Thyroid gland (tissue), 4 donors: ENCODE measurements at regions not wholly inside any gene's neighbourhood (a gene's known extent, or its start where the extent isn't known, plus 50 kb on each side); places are given as distances from the start of the nearest gene placed in this dataset.

Experiments
- DNase-seq, 2 donors: peaks; one replicate each; pipeline ENCODE4 v3.0.0-alpha.2; 2019
- H3K27ac ChIP-seq, 3 donors: fragments of 200-600 bp; sonication (generic); 1 replicate in 2 of 3; 2 replicates in 1 of 3; pipeline ENCODE4 v1.5.1; 2016 to 2019; ENCODE audit warnings: mild to moderate bottlenecking in 1 of 3, moderate library complexity in 1 of 3
- H3K27me3 ChIP-seq: fragments of 200-600 bp; sonication (generic); one replicate; pipeline ENCODE4 v1.5.1; 2019
- H3K36me3 ChIP-seq, 2 donors: fragments of 200-600 bp; sonication (generic); one replicate each; pipeline ENCODE4 v1.5.1; 2016 to 2019
- H3K4me1 ChIP-seq, 2 donors: fragments of 200-600 bp; sonication (generic); one replicate each; pipeline ENCODE4 v1.5.1; 2017 to 2019
- H3K4me3 ChIP-seq, 3 donors: fragments of 200-600 bp; sonication (generic); replicated peaks in 1 of 3; 1 replicate in 2 of 3; 2 replicates in 1 of 3; pipeline ENCODE4 v1.5.1; 2016; ENCODE audit warnings: mild to moderate bottlenecking in 1 of 3
- H3K9me3 ChIP-seq: fragments of 200-600 bp; sonication (generic); one replicate; pipeline ENCODE4 v1.5.1; 2017
- POLR2A ChIP-seq, 2 donors: fragments of 450-650 bp; IDR thresholded peaks; one replicate each; pipeline ENCODE4 v1.6.1; 2017; ENCODE audit warnings: antibody characterized with exemption in 2 of 2, mild to moderate bottlenecking in 2 of 2, moderate library complexity in 1 of 2
- WGBS, 2 donors: methylation state at CpG; one replicate each; pipeline ENCODE4 v1.1.5; 2017; 5-methylcytosine and 5-hydroxymethylcytosine counted together
- intact Hi-C: fragments of 100-400 bp; cut with DNase I; formaldehyde crosslinking; loops from one replicate; pipeline ENCODE4 v1.15.1; 2023
- TF ChIP-seq, protein P1 (sequence below), 6 experiments: fragments of 200-600 bp in 3 of 6; fragments of 450-650 bp in 3 of 6; sonication (generic) in 3 of 6; IDR thresholded peaks; one replicate each; pipeline ENCODE4 v1.5.1; 2016 to 2019; ENCODE audit warnings: antibody characterized with exemption in 6 of 6, mild to moderate bottlenecking in 2 of 6, inconsistent platforms in 1 of 6, moderate library complexity in 1 of 6

DNA sequence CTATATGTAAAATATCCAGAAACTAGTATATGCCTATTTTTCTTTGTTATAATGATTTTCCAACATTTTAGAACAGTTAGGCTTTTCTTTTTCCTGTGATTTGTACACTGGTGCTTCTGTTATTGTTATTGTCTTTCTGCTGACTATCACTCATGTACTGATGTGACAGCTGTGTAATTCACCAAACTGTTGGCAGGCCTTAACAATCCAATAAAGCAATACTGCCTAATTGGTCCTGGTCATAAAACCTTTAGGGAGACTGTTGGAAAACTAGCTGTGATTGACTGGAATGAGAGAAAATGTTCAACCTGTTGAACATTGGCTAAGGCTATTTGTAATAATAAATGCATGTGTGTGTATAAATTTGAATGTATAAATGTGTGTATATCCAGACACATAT lies 956.6 kb downstream of the REEP3 start:
- Histone ChIP-seq H3K27ac (no peak overlapping the region), H3K36me3 (no peaks in the 10 kb centered on the region), H3K4me3 (no peak overlapping the region), H3K4me1 (no peaks in the 10 kb centered on the region), H3K27me3 (no peaks in the 10 kb centered on the region), H3K9me3 (no peaks in the 10 kb centered on the region)
- no peak for DNase-seq
- TF ChIP-seq, protein P1, sequence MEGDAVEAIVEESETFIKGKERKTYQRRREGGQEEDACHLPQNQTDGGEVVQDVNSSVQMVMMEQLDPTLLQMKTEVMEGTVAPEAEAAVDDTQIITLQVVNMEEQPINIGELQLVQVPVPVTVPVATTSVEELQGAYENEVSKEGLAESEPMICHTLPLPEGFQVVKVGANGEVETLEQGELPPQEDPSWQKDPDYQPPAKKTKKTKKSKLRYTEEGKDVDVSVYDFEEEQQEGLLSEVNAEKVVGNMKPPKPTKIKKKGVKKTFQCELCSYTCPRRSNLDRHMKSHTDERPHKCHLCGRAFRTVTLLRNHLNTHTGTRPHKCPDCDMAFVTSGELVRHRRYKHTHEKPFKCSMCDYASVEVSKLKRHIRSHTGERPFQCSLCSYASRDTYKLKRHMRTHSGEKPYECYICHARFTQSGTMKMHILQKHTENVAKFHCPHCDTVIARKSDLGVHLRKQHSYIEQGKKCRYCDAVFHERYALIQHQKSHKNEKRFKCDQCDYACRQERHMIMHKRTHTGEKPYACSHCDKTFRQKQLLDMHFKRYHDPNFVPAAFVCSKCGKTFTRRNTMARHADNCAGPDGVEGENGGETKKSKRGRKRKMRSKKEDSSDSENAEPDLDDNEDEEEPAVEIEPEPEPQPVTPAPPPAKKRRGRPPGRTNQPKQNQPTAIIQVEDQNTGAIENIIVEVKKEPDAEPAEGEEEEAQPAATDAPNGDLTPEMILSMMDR (IDR thresholded peaks at IDR 0.05): no peak
- TF ChIP-seq POLR2A (IDR thresholded peaks at IDR 0.05): no peak
- intact Hi-C loops: no loop called here

DNA sequence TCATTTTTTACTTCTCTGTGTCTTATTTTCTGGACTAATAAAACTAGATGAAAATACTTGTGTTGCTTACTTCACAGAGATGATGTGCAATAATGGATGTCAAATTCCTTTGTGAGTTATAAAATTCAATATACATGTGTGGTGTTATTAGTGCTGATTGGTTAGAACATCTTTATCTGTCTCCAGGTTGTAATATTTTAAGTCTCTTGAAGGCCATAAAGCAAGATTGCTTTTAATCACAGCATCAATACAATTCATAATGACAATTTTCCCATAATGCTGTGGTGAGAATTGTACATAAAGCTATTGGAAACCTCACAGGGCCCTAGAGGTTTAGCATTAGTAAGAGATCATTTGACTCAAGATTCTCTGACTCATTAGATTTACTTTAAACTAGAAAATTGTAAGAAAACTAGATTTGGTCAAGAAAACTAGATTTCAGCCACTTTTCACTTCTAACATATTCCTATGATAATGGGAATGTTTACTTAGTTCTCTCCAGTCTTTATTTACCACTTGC lies 963.7 kb downstream of the REEP3 start:
- Histone ChIP-seq H3K27ac (no peak overlapping the region), H3K9me3 (no peaks in the 10 kb centered on the region), H3K4me3 (no peak overlapping the region), H3K36me3 (no peaks in the 10 kb centered on the region), H3K4me1 (no peaks in the 10 kb centered on the region), H3K27me3 (no peaks in the 10 kb centered on the region)
- DNase-seq: no peak
- TF ChIP-seq POLR2A (IDR thresholded peaks at IDR 0.05): no peak
- TF ChIP-seq, protein P1 (IDR thresholded peaks at IDR 0.05): no peak
- intact Hi-C loops: no loop called here

DNA sequence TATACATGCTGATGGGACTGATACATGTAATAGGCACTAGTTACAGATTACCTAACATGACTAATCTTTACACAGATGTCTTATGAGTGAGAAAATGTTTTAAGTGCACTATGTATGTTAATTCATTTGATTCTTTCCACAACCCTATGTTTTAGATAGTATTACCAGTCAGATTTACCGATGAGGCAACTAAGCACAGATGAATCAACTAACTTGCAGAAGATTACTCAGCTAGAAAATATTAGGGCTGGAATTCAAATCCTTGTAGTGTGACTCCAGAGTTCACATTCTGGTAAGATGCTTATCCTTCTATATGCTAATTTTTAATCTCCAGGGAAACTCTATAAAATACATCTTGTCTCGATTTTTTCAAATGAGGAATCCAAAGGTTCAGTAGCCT lies 964.9 kb downstream of the REEP3 start:
- Histone ChIP-seq H3K27me3 (no peaks in the 10 kb centered on the region), H3K4me1 (no peaks in the 10 kb centered on the region), H3K9me3 (no peaks in the 10 kb centered on the region), H3K4me3 (no peak overlapping the region), H3K27ac (no peak overlapping the region), H3K36me3 (no peaks in the 10 kb centered on the region)
- WGBS, 2 donors: 72 to 77% methylated on average over 2 of the region's 2 CpGs
- TF ChIP-seq, protein P1 (IDR thresholded peaks at IDR 0.05): no peak
- TF ChIP-seq POLR2A (IDR thresholded peaks at IDR 0.05): no peak
- intact Hi-C loops: no loop called here
- DNase-seq: no peak

DNA sequence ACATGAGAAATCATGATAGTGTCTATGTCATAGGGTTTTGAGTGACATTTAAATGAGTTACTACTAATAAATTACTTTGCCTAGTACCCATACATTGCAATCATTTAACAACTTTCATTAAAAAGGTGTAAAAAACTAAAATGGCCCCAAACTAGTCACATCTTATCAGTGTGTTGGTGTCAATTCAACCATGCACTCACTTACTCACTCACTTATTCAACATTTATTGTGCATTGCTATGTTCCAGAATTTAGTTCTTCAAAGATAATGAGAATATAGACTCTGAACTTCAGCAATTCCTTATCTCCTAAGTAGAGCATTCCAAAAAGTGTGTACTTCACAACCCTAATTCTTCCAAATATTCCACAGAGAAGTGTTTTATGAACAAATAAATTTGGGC lies 965.7 kb downstream of the REEP3 start:
- Histone ChIP-seq H3K4me3 (no peak overlapping the region), H3K36me3 (no peaks in the 10 kb centered on the region), H3K9me3 (no peaks in the 10 kb centered on the region), H3K27me3 (no peaks in the 10 kb centered on the region), H3K27ac (no peak overlapping the region), H3K4me1 (no peaks in the 10 kb centered on the region)
- DNase-seq: no peak
- intact Hi-C loops: no loop called here
- TF ChIP-seq POLR2A (IDR thresholded peaks at IDR 0.05): no peak
- TF ChIP-seq, protein P1 (IDR thresholded peaks at IDR 0.05): no peak

DNA sequence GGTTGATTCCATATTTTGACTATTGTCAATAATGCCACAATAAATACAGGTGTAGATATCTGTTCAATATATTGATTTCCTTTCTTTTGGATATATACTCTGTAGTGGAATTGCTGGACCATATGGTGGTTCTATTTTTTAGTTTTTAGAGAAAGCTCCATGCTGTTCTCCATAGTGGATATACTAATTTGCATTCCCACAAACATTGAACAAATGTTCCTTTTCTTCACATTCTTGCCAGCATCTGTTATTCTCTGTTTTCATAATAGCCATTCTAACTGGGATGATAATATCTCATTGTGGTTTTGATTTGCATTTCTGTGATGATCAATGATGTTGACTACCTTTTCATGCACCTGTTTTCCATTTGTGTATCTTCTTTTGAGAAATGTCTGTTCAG lies 973.7 kb downstream of the REEP3 start:
- intact Hi-C loops: no loop called here
- no peaks in the 10 kb centered on the region for H3K4me1 ChIP-seq
- no peaks in the 10 kb centered on the region for H3K36me3 ChIP-seq
- H3K4me3 ChIP-seq: no peak overlapping the region
- DNase-seq: no peak
- no peaks in the 10 kb centered on the region for H3K9me3 ChIP-seq
- no peaks in the 10 kb centered on the region for H3K27me3 ChIP-seq
- no peak for TF ChIP-seq POLR2A (IDR thresholded peaks at IDR 0.05)
- TF ChIP-seq, protein P1 (IDR thresholded peaks at IDR 0.05): no peak
- no peak overlapping the region for H3K27ac ChIP-seq
